ENCODE measurements at regions not wholly inside any gene's neighbourhood (a gene's known extent, or its start where the extent isn't known, plus 50 kb on each side); places are given as distances from the start of the nearest gene placed in this dataset.
"Not testable (repeated sequence)": the region's sequence is repeated elsewhere in the genome, so short reads cannot be mapped to it uniquely, and the experiment has no call there.

- DNase-seq (ENCODE audit: low spot score), result peak; percentile 77
Measured at GRCh38 chr7:66413379-66414114, 208.4 kb downstream of the TPST1 start.

DNA sequence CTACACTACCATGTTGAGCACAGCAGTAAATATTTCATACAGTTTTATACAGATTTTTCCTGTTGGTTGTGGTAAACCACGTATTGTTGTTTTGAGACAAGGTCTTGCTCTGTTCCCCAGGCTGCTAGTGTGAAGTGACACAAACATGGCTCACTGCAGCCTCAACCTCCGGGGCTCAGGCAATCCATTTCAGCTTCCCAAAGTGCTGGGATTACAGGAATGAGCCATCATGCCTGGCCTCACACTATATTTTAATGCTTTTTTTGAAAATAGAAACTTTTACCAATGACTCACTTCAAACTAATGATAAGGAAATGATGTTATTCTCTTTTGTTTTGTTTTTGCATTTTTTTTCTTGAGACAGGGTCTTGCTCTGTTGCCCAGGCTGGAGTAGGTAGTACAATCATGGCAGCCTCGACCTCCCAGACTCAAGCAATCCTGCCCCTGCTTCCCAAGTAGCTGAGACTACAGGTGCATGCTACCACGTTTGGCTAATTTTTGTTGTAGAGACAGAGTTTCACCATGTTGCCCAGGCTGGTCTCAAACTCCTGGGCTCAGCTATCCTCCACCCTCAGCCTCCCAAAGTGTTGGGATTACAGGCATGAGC, 210.6 kb downstream of the TPST1 start:
- DNase-seq (ENCODE audit: low spot score), result no peak

- DNase-seq (ENCODE audit: low spot score), result no peak
Measured at GRCh38 chr7:66418537-66418936, 210.1 kb upstream of the KCTD7 start.

DNA sequence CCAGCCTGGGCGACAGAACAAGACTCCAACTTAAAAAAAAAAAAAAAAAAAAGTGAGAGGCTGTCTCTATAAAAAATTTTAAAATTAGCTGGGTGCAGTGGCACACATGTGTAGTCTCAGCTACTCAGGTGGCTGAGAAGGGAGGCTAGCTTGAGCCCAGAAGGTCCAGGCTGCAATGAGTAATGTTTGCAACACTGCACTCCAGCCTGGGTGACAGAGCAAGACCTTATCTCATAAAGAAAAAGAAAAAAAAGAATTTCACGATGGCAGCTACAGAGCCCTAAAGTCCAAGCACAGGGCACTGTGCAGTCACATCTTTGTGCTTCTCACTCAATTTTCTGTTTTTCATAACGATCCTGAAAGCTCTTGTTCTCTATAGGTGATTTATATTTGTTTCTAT, 209.5 kb upstream of the KCTD7 start:
- DNase-seq (ENCODE audit: low spot score), result no peak

DNA sequence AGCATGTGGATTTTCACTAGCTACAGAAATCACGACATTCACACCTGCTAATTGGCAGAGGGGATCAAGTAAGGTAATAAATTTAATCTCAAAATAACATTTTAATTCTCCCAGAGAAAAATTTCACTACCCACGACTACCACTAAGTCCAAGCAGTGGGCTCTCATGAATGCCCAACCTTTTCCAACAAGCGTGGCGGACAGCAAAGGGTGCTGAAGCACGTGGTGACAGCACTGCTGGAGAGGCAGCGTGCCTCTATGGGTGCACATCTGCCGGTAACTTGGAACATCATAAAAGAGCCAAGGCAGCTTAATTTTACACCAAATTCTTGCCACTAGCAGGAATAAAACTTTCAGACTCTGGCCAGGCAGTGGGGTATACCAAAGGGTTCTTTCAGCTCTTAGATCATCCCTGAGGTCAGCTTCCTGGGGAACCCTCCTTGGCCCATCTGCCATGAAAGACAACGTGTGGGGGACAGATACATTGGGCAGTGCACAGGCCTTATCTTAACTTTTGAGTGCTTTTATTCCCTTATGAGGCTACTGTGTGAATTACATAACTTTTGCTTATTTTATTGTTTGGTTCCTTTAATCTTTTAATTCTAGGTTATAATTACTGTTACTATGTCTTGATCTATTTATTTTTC, 206.7 kb upstream of the KCTD7 start:
- DNase-seq (ENCODE audit: low spot score), result no peak

- DNase-seq (ENCODE audit: low spot score), result no peak
Measured at GRCh38 chr7:66423729-66424128, 205.0 kb upstream of the KCTD7 start.

DNA sequence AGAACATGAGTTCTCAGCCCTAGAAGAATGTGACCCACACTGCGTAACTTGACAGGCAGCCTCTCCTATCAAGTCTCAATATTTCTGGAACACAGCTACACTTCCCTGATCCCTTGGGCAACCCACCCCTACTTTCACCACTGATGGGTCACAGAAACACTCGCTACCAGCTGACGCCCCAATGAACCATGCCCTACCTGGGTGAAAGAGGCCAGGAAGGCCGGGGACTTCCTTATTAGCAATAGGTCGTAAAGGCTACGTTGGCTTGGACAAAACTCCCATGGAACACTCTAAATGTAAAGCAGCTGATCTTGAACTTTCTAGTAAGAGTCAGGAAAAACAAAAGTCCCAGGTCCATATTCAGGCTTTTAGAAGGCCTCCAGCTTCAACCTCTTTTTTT, 202.3 kb upstream of the KCTD7 start:
- DNase-seq (ENCODE audit: low spot score), result no peak

- no peak for DNase-seq (ENCODE audit: low spot score)
Measured at GRCh38 chr7:66426996-66427395, 201.7 kb upstream of the KCTD7 start.

DNA sequence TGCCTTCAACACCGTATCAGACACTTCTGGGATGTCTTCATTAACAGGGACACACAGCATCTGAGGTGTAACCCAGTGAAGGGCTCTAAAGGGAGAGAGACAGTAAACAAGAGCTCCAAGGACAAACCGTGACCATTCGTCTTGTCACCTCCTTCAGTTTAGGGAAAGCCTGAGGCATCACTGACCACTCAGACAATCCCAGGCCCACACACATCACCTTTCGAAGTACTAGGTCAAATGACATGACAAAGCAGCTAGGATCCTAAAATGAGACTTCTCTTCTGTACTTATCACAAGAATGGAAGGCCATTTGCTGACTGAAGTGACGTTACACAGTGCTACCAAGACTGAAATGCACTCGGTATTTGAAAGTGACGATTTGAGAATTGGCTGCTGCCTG, 200.7 kb upstream of the KCTD7 start:
- no peak for DNase-seq (ENCODE audit: low spot score)

GRCh38 chr7:66429498-66430163, 199.1 kb upstream of the KCTD7 start:
- DNase-seq (ENCODE audit: low spot score), result no peak

DNA sequence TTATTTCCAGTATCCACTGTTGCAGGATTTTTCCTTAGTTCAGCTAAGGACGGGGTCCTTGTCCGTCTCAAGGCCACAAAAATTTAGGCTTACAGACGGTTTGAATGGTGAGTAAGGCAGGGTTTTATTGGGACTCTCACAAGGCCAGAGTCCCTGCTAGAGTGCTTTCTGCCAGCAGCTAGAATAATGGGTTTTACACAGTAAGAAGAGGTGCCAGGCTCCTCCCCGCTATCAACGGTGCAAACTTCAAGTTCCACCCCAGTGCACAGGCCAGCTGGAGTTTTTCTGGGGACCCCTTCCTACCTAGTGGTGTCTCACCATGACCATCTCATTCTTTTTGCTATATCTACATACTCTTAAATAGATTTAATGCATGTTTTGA, 198.5 kb upstream of the KCTD7 start:
- DNase-seq (ENCODE audit: low spot score), result no peak

DNA sequence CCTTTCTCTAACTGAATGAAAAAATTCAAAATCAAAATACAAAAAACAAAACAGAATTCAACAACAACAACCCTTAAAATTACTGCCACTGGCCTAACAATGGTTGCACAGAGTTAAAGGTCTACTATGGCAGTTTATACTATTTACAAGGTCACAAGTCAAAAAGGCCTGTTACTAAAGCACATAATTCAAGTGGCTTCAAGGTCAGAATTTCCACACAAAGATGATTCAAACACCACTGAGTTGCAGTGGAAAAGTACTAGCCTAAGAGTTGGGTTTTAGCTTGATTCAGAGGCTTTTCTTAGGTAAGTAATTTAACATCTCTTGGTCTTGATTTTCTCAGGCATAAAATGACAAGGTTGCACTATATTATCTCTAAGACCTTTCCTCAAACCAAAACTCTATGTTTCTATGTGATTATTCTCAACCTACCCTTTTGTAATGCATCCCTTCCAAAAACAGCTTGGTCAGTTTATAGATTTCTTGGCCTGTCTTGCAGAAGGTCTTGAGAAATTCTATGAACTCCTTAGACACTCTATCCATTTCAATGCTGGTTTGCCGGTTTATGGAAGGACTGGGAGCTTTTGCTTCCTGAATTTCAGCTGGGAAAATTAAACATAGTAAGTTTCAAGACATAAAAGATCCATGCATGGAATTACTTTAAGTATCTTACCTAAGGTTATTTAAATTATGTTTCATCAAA, 189.8 kb upstream of the KCTD7 start:
- not testable (repeated sequence) for DNase-seq (ENCODE audit: low spot score)

DNA sequence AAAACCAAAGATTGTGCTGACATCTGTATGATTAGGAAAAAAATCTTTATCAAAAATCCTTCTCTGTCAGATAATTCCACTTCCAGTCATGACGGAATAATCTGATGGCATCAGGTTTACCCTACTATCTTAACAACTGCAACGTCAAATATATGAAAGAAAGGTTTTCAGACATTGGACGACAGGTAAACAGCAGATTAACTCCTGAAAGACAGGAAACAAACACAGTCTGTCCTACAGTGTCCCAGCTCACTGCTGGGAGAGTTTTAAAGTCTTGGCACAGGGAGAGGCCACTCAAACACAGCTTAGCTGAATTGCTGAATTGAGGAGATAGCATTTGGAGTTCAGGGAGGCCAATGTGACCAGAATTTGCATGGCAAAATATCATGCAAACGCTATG, 186.3 kb upstream of the KCTD7 start:
- no peak for DNase-seq (ENCODE audit: low spot score)

- no peak for DNase-seq (ENCODE audit: low spot score)
Measured at GRCh38 chr7:66443946-66444345, 184.7 kb upstream of the KCTD7 start.

GRCh38 chr7:66447007-66447406, 181.7 kb upstream of the KCTD7 start:
- not testable (repeated sequence) for DNase-seq (ENCODE audit: low spot score)

GRCh38 chr7:66450814-66451213, 177.9 kb upstream of the KCTD7 start:
- not testable (repeated sequence) for DNase-seq (ENCODE audit: low spot score)

- DNase-seq (ENCODE audit: low spot score), result not testable (repeated sequence)
Measured at GRCh38 chr7:66451713-66452112, 177.0 kb upstream of the KCTD7 start.

GRCh38 chr7:66452165-66452564, 176.5 kb upstream of the KCTD7 start:
- DNase-seq (ENCODE audit: low spot score), result no peak

DNA sequence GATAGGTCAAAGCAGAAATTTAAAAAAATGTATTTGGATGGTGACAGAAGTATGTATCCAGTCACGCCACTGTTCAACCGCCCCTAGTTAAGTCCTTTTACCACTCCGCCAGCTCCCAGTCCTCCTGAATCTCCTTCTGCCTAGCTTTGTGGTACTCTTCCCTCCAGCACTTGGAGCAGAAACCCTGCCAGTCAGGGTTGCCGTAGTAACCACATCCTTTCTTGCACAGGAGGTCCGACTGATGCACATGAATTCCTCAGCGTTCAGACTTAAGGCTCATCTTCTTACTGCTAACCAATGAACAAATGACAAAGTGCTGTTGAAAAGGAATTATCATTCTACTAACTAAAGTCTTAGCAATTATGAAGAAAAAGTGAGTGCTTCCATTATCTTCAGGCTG, 175.3 kb upstream of the KCTD7 start:
- no peak for DNase-seq (ENCODE audit: low spot score)

GRCh38 chr7:66454600-66455225, 174.0 kb upstream of the KCTD7 start:
- DNase-seq (ENCODE audit: low spot score), result peak; percentile 6

DNA sequence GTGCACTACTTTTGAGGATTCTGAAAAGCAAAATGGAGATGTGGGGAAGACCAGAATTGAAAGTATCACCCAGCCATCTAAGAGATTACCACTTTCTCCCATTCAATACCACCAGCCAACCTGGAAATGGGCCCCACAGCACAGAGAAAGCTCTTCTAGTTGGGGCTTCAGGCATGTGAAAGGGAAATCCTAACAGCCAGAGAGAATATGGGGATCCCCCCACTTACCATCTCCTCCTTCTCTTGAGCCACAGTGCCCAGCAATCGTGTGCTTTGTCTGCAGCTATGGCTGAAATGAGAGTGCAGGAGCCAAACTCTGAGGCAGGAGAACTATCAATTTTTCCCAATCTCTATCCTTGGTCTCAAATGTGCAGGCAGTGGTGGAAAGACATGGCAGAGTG, 173.2 kb upstream of the KCTD7 start:
- DNase-seq (ENCODE audit: low spot score), result not testable (repeated sequence)

DNA sequence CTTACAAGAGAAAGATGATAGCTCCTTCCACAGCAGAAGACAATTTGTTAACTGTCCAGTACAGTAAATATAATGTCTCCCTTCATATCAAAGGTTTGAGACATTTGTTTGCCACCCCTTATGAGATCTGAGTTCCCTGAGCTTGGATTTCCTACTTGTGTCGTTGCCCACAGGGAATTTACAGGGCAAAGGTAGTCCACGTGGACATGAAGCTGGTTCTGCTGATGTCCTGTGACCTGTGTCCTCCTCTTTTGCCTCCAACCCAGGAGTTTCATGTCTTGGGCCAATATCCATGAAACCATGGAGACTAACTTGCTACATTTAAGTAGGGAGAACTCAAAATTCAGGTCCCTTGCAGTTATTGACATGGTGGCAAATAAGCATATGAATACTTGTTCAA, 172.2 kb upstream of the KCTD7 start:
- not testable (repeated sequence) for DNase-seq (ENCODE audit: low spot score)

Data from activated CD4-positive, alpha-beta T cell treated with anti-CD3 and anti-CD28 coated beads, Interleukin-2, Interleukin-4, amounts not matched to agents 100 ng/mL and 50 ng/mL, durations not matched to agents 16 hours and 8 hours (primary cell).